Mesenchymal stem cell (in vitro differentiated cells and primary cell): ENCODE measurements at regions not wholly inside any gene's neighbourhood (a gene's known extent, or its start where the extent isn't known, plus 50 kb on each side); places are given as distances from the start of the nearest gene placed in this dataset.

Source experiments
- DNase-seq: peaks from one replicate; pipeline ENCODE4 v3.0.0-alpha.2; 2013
- H2AFZ ChIP-seq: one replicate; pipeline ENCODE4 v1.6.1; 2013; ENCODE audit warnings: low read depth, mild to moderate bottlenecking, control low read depth, inconsistent platforms, low read length, moderate library complexity
- H2AK5ac ChIP-seq: 2 replicates; pipeline ENCODE4 v1.6.1; 2013; ENCODE audit warnings: low read length, moderate library complexity, mild to moderate bottlenecking, inconsistent platforms; ENCODE audit not compliant: severe bottlenecking
- H2BK120ac ChIP-seq: one replicate; pipeline ENCODE4 v1.6.1; 2013; ENCODE audit warnings: low read depth, mild to moderate bottlenecking, inconsistent platforms, low read length, moderate library complexity
- H2BK12ac ChIP-seq, 2 experiments: one replicate each; pipeline ENCODE4 v1.6.1; 2013; ENCODE audit warnings: inconsistent platforms in 2 of 2, low read length in 2 of 2, mild to moderate bottlenecking in 2 of 2, moderate library complexity in 2 of 2, control low read depth in 1 of 2
- H2BK15ac ChIP-seq: one replicate; pipeline ENCODE4 v1.6.1; 2013; ENCODE audit warnings: mild to moderate bottlenecking, low read depth, inconsistent platforms; ENCODE audit not compliant: poor library complexity, severe bottlenecking
- H2BK5ac ChIP-seq: 2 replicates; pipeline ENCODE4 v1.6.1; 2013; ENCODE audit warnings: low read depth, mild to moderate bottlenecking, low read length, control low read depth, inconsistent platforms; ENCODE audit not compliant: poor library complexity, severe bottlenecking
- H3K14ac ChIP-seq, 2 experiments: one replicate each; pipeline ENCODE4 v1.6.1; 2013; ENCODE audit warnings: inconsistent platforms in 2 of 2, low read length in 2 of 2, control low read depth in 1 of 2, mild to moderate bottlenecking in 1 of 2, moderate library complexity in 1 of 2
- H3K18ac ChIP-seq, 2 experiments: one replicate each; pipeline ENCODE4 v1.6.1; 2013; ENCODE audit warnings: inconsistent platforms in 2 of 2, low read length in 2 of 2, control low read depth in 1 of 2, low read depth in 1 of 2, mild to moderate bottlenecking in 1 of 2
- H3K23ac ChIP-seq, 2 experiments: one replicate each; pipeline ENCODE4 v1.6.1; 2013; ENCODE audit warnings: inconsistent platforms in 2 of 2, low read length in 2 of 2, mild to moderate bottlenecking in 2 of 2, moderate library complexity in 2 of 2, control low read depth in 1 of 2
- H3K27ac ChIP-seq: 2 replicates; pipeline ENCODE4 v1.5.1; 2013; ENCODE audit warnings: mild to moderate bottlenecking, moderate library complexity, low read length, control low read depth, inconsistent platforms; ENCODE audit not compliant: poor library complexity, severe bottlenecking
- H3K27me3 ChIP-seq, 2 experiments: 2 replicates each; pipeline versions ENCODE4 v1.6.1 to v1.7.0; 2013; ENCODE audit warnings: low read length in 2 of 2, mild to moderate bottlenecking in 2 of 2, moderate library complexity in 2 of 2, control low read depth in 1 of 2, inconsistent platforms in 1 of 2; ENCODE audit not compliant: control insufficient read depth in 1 of 2, insufficient read depth in 1 of 2
- H3K36me3 ChIP-seq, 2 experiments: 2 replicates each; pipeline versions ENCODE4 v1.6.1 to v1.7.0; 2013; ENCODE audit warnings: low read length in 2 of 2, control low read depth in 1 of 2, inconsistent platforms in 1 of 2, low read depth in 1 of 2, mild to moderate bottlenecking in 1 of 2; ENCODE audit not compliant: insufficient read depth in 2 of 2, control insufficient read depth in 1 of 2
- H3K4ac ChIP-seq, 2 experiments: one replicate each; pipeline ENCODE4 v1.6.1; 2013; ENCODE audit warnings: inconsistent platforms in 2 of 2, low read length in 2 of 2, mild to moderate bottlenecking in 2 of 2, moderate library complexity in 2 of 2, control low read depth in 1 of 2, low read depth in 1 of 2
- H3K4me1 ChIP-seq: 2 replicates; pipeline ENCODE4 v1.6.1; 2013; ENCODE audit warnings: low read depth, low read length, control low read depth; ENCODE audit not compliant: control insufficient read depth, insufficient read depth
- H3K4me2 ChIP-seq: 2 replicates; pipeline ENCODE4 v1.6.1; 2013; ENCODE audit warnings: low read length, mild to moderate bottlenecking, inconsistent platforms; ENCODE audit not compliant: poor library complexity, severe bottlenecking
- H3K4me3 ChIP-seq, 2 experiments: 2 replicates each; pipeline versions ENCODE4 v1.5.1 to v1.7.0; 2013; ENCODE audit warnings: low read length in 2 of 2, mild to moderate bottlenecking in 2 of 2, control low read depth in 1 of 2, low read depth in 1 of 2; ENCODE audit not compliant: insufficient read depth in 1 of 2
- H3K79me1 ChIP-seq: replicated peaks from 2 replicates; pipeline ENCODE4 v1.6.1; 2013; ENCODE audit warnings: mild to moderate bottlenecking, control low read depth, low read length, inconsistent platforms; ENCODE audit not compliant: poor library complexity, severe bottlenecking
- H3K9ac ChIP-seq: 2 replicates; pipeline ENCODE4 v1.7.0; 2013; ENCODE audit warnings: mild to moderate bottlenecking, low read length, moderate library complexity
- H3K9me3 ChIP-seq: 2 replicates; pipeline ENCODE4 v1.7.0; 2013; ENCODE audit warnings: mild to moderate bottlenecking, low read length; ENCODE audit not compliant: control insufficient read depth
- H4K8ac ChIP-seq: one replicate; pipeline ENCODE4 v1.6.1; 2013; ENCODE audit warnings: inconsistent platforms, mild to moderate bottlenecking, low read length, moderate library complexity
- H4K91ac ChIP-seq: one replicate; pipeline ENCODE4 v1.6.1; 2013; ENCODE audit warnings: mild to moderate bottlenecking, low read length, inconsistent platforms
- WGBS: methylation state at CpG from one replicate; pipeline ENCODE4 v1.1.7; 2013; ENCODE audit warnings: mixed read lengths; 5-methylcytosine and 5-hydroxymethylcytosine counted together

DNA sequence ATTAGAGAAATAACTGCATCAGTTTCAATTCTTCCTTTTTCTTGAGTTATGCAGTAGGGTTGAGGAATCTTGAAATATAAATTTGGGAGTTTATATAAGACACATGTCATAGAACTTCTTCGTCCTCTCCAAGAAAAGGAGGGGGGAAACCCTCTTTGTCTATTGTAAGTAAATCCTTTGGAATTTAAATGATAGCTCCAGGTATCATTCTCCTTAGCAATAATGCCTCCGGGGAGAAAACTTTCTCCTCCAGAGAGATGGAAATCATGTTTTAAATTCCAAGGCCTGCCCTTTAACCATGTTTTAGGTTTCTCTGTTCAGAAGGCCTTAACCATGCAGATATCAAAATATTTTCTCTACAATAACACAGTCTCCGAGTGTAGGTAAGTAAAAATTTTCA is 899.7 kb upstream of the GCFC2 start:
- H2BK5ac ChIP-seq: no peak overlapping the region

DNA sequence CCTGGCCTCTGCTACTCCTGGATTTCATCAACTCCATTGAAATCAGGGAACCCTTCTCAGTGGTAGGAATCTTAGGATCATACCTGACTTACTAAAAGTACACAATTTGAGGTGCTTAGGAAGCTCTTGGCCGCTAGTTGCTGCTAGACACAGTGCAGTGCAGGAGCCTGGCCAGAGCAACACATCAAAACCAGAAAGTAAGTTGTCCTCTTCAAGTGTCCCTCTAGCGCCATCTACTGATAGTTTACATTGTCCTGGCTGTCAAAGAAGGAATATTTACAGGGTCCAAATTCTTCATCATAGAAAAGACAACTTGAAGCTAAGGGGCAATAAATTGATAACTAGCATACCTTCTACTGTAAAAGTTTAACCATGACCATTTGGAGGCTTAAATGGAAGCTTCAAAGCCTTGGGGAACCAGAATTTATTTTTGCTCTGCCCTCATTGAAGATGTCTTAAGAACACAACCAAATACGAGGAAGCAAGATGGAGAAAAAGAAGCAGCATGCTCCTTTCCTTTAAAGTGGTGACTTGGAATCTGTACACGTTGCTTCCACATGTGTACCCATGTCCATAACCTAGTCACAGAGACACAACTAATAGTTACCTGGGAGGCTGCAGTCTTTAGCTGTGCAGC is 889.1 kb upstream of the GCFC2 start:
- DNase-seq: peak; percentile 85
- no peak overlapping the region for H3K14ac ChIP-seq
- H2AK5ac ChIP-seq: no peak overlapping the region
- H2AFZ ChIP-seq: no peak overlapping the region
- no peaks in the 10 kb centered on the region for H3K36me3 ChIP-seq
- no peak overlapping the region for H4K91ac ChIP-seq
- H2BK15ac ChIP-seq: no peak overlapping the region
- no peak overlapping the region for H3K23ac ChIP-seq
- H2BK120ac ChIP-seq: no peak overlapping the region
- no peak overlapping the region for H2BK5ac ChIP-seq
- no peaks in the 10 kb centered on the region for H3K9me3 ChIP-seq
- no peak overlapping the region for H3K4me2 ChIP-seq
- no peak overlapping the region for H3K4me3 ChIP-seq
- WGBS: 28% methylated on average over 3 of the region's 4 CpGs
- H3K4me1 ChIP-seq: no peaks in the 10 kb centered on the region
- no peaks in the 10 kb centered on the region for H3K79me1 ChIP-seq
- no peak overlapping the region for H4K8ac ChIP-seq
- H3K27me3 ChIP-seq: no peaks in the 10 kb centered on the region
- no peak overlapping the region for H3K27ac ChIP-seq
- H3K9ac ChIP-seq: no peak overlapping the region
- H3K4ac ChIP-seq: no peak overlapping the region
- no peak overlapping the region for H3K18ac ChIP-seq
- H2BK12ac ChIP-seq: no peak overlapping the region

More for the DNA sequence above, 899.7 kb upstream of the GCFC2 start:
- H4K91ac ChIP-seq: no peak overlapping the region
- H2AK5ac ChIP-seq: no peak overlapping the region
- no peak overlapping the region for H3K18ac ChIP-seq
- no peak overlapping the region for H2AFZ ChIP-seq
- no peaks in the 10 kb centered on the region for H3K9me3 ChIP-seq
- no peak overlapping the region for H4K8ac ChIP-seq
- H3K4me1 ChIP-seq: no peaks in the 10 kb centered on the region
- H2BK12ac ChIP-seq: no peak overlapping the region
- no peak for DNase-seq
- H3K36me3 ChIP-seq: no peaks in the 10 kb centered on the region
- H2BK120ac ChIP-seq: no peak overlapping the region
- no peaks in the 10 kb centered on the region for H3K27me3 ChIP-seq
- H3K9ac ChIP-seq: no peak overlapping the region
- H3K27ac ChIP-seq: no peak overlapping the region
- H3K79me1 ChIP-seq: no peaks in the 10 kb centered on the region
- H3K4me2 ChIP-seq: no peak overlapping the region
- no peak overlapping the region for H3K4me3 ChIP-seq
- no peak overlapping the region for H3K23ac ChIP-seq
- H3K4ac ChIP-seq: no peak overlapping the region
- WGBS: 100% methylated on average over 1 of the region's 3 CpGs
- no peak overlapping the region for H2BK15ac ChIP-seq
- no peak overlapping the region for H3K14ac ChIP-seq

DNA sequence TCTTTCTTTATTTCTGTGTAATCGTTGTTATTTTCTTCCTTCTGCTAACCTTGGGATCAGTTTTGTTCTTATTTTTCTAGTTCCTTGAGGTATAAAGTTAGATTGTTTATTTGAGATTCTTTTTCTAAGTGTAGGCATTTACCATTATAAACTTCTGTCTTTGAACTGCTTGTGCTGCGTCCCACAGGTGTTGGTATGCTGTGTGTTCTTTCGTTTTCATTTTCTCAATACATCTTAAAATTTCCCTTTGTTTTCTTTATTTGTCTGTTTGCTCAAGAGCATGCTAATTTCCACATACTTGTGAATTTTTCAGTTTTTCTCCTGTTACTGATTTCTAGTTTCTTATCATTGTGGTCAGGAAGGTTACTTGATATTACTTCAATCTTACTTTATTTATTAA is 873.8 kb upstream of the GCFC2 start:
- no peak overlapping the region for H4K91ac ChIP-seq
- no peak overlapping the region for H3K27ac ChIP-seq
- H2BK15ac ChIP-seq: no peak overlapping the region
- H2BK12ac ChIP-seq: no peak overlapping the region
- no peak for DNase-seq
- WGBS: 100% methylated on average over 2 of the region's 3 CpGs
- H3K14ac ChIP-seq: no peak overlapping the region
- no peaks in the 10 kb centered on the region for H3K27me3 ChIP-seq
- no peak overlapping the region for H4K8ac ChIP-seq
- no peak overlapping the region for H3K4me3 ChIP-seq
- H3K79me1 ChIP-seq: no peaks in the 10 kb centered on the region
- no peak overlapping the region for H3K23ac ChIP-seq
- H2BK5ac ChIP-seq: no peak overlapping the region
- no peak overlapping the region for H2BK120ac ChIP-seq
- H3K4me1 ChIP-seq: no peaks in the 10 kb centered on the region
- no peak overlapping the region for H3K4me2 ChIP-seq
- no peak overlapping the region for H2AK5ac ChIP-seq
- no peak overlapping the region for H2AFZ ChIP-seq
- no peak overlapping the region for H3K9ac ChIP-seq
- peaks cover 2% of the 10 kb centered on the region for H3K9me3 ChIP-seq
- no peak overlapping the region for H3K4ac ChIP-seq
- H3K18ac ChIP-seq: no peak overlapping the region
- H3K36me3 ChIP-seq: no peaks in the 10 kb centered on the region

DNA sequence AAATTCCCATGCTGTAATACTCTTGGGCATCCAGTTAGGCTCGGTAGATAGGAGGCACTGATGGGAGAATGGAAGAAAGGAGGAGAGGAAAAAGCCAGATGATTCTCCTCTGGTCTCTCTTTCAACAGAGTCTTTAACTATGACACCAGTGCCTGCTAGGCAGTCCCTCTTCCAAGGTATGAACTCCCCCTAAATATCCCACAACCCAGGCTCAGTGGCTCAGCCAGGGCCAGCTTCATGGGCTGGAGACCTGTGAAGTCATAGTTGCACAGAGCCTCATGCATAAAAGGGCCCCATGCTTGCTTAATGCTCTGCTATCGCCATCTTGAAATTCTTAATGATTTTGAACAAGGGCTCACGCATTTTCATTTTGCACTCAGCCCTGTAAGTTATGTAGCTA is 869.2 kb upstream of the GCFC2 start:
- H3K4ac ChIP-seq: no peak overlapping the region
- no peak overlapping the region for H2AK5ac ChIP-seq
- no peak overlapping the region for H2BK5ac ChIP-seq
- H3K23ac ChIP-seq: no peak overlapping the region
- H3K18ac ChIP-seq: no peak overlapping the region
- H2BK15ac ChIP-seq: no peak overlapping the region
- DNase-seq: no peak
- no peak overlapping the region for H3K14ac ChIP-seq
- H2BK120ac ChIP-seq: no peak overlapping the region
- peaks cover 2% of the 10 kb centered on the region for H3K9me3 ChIP-seq
- no peak overlapping the region for H3K4me3 ChIP-seq
- H3K27ac ChIP-seq: no peak overlapping the region
- H4K8ac ChIP-seq: no peak overlapping the region
- H2BK12ac ChIP-seq: no peak overlapping the region
- H3K27me3 ChIP-seq: no peaks in the 10 kb centered on the region
- H3K79me1 ChIP-seq: no peaks in the 10 kb centered on the region
- H3K4me1 ChIP-seq: no peaks in the 10 kb centered on the region
- H3K9ac ChIP-seq: no peak overlapping the region
- H3K4me2 ChIP-seq: no peak overlapping the region
- no peaks in the 10 kb centered on the region for H3K36me3 ChIP-seq
- H2AFZ ChIP-seq: no peak overlapping the region
- no peak overlapping the region for H4K91ac ChIP-seq
- 98% methylated on average over 3 of the region's 3 CpGs for WGBS
